ENCODE measurements at regions not wholly inside any gene's neighbourhood (a gene's known extent, or its start where the extent isn't known, plus 50 kb on each side); places are given as distances from the start of the nearest gene placed in this dataset.

- TF ChIP-seq CTCF (IDR thresholded peaks at IDR 0.05) (no peak), ZFX (IDR thresholded peaks at IDR 0.05; ENCODE audit: borderline replicate concordance) (no peak)
These were observed 103.6 kb upstream of the GALNT18 start for GRCh38 chr11:11725438-11725837.
